Suprapubic skin (tissue), 4 donors: ENCODE measurements at regions not wholly inside any gene's neighbourhood (a gene's known extent, or its start where the extent isn't known, plus 50 kb on each side); places are given as distances from the start of the nearest gene placed in this dataset.

Experiments
- DNase-seq, 2 donors: peaks; one replicate each; pipeline ENCODE4 v3.0.0-alpha.2; 2019; ENCODE audit warnings: low spot score in 2 of 2
- H3K27ac ChIP-seq: fragments of 200-600 bp; sonication (generic); one replicate; pipeline ENCODE4 v1.5.1; 2019
- H3K27me3 ChIP-seq: fragments of 200-600 bp; sonication (generic); one replicate; pipeline ENCODE4 v1.5.1; 2019
- H3K36me3 ChIP-seq: fragments of 200-600 bp; sonication (generic); one replicate; pipeline ENCODE4 v1.5.1; 2019
- H3K4me1 ChIP-seq: fragments of 200-600 bp; sonication (generic); one replicate; pipeline ENCODE4 v1.5.1; 2019
- H3K4me3 ChIP-seq: fragments of 200-600 bp; sonication (generic); one replicate; pipeline ENCODE4 v1.5.1; 2019; ENCODE audit warnings: mild to moderate bottlenecking
- H3K9me3 ChIP-seq: fragments of 200-600 bp; sonication (generic); one replicate; pipeline ENCODE4 v1.5.1; 2019
- EP300 ChIP-seq: sonication (generic); formaldehyde crosslinking; IDR thresholded peaks from one replicate; pipeline ENCODE4 v1.6.1; 2017; ENCODE audit warnings: antibody characterized with exemption
- POLR2A ChIP-seq, 2 donors: fragments of 450-650 bp; IDR thresholded peaks; one replicate each; pipeline ENCODE4 v1.6.1; 2017; ENCODE audit warnings: antibody characterized with exemption in 2 of 2, mild to moderate bottlenecking in 2 of 2, moderate library complexity in 2 of 2
- POLR2AphosphoS5 ChIP-seq, 3 donors: sonication (generic); formaldehyde crosslinking; IDR thresholded peaks; one replicate each; pipeline ENCODE4 v1.6.1; 2017; ENCODE audit warnings: antibody characterized with exemption in 3 of 3
- WGBS: methylation state at CpG from one replicate; pipeline ENCODE4 v1.1.5; 2018; 5-methylcytosine and 5-hydroxymethylcytosine counted together
- TF ChIP-seq, protein P1 (sequence below), 2 donors: fragments of 200-600 bp in 1 of 2; fragments of 450-650 bp in 1 of 2; sonication (generic) in 1 of 2; IDR thresholded peaks; one replicate each; pipeline ENCODE4 v1.5.1; 2016 to 2019; ENCODE audit warnings: antibody characterized with exemption in 2 of 2, mild to moderate bottlenecking in 1 of 2, moderate library complexity in 1 of 2

DNA sequence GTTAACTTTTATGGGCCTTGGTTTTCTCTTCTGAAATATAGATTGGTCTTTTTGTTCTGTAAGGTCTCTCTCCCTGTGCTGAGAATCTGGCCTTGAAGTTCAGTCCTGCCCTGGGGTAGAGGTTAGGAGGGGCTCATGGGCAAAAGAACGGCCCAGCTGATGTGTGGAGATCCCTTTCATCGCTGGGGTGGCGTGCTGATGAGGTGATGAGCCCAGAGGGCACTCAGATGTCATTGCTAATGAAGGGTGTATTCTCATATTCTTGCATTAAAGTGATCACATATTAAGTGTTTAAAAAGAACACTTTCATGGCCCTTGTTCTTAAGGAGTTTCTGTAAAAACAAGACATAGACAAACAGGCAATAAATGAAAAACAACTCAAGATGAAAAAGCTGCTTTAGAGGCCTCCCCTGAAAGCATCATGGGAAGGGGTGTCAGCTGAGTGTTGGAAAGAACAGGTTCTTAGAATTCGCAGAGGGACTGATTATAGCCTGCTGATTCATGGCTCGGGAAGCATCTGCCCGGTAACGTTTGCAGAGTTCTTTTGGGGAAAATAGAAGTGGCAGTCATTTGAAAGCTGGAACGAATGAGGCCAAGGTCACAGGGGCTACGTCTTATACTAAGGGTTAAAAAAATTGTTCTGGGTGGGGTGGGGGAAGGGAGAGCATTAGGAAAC, 72.5 kb upstream of the GPR158 start:
- H3K27me3 ChIP-seq: no peaks in the 10 kb centered on the region
- 55% methylated on average over 9 of the region's 9 CpGs for WGBS
- no peak overlapping the region for H3K27ac ChIP-seq
- DNase-seq: no peak
- H3K36me3 ChIP-seq: no peaks in the 10 kb centered on the region
- no peaks in the 10 kb centered on the region for H3K4me1 ChIP-seq
- H3K4me3 ChIP-seq: no peak overlapping the region
- H3K9me3 ChIP-seq: no peaks in the 10 kb centered on the region
- TF ChIP-seq, protein P1, sequence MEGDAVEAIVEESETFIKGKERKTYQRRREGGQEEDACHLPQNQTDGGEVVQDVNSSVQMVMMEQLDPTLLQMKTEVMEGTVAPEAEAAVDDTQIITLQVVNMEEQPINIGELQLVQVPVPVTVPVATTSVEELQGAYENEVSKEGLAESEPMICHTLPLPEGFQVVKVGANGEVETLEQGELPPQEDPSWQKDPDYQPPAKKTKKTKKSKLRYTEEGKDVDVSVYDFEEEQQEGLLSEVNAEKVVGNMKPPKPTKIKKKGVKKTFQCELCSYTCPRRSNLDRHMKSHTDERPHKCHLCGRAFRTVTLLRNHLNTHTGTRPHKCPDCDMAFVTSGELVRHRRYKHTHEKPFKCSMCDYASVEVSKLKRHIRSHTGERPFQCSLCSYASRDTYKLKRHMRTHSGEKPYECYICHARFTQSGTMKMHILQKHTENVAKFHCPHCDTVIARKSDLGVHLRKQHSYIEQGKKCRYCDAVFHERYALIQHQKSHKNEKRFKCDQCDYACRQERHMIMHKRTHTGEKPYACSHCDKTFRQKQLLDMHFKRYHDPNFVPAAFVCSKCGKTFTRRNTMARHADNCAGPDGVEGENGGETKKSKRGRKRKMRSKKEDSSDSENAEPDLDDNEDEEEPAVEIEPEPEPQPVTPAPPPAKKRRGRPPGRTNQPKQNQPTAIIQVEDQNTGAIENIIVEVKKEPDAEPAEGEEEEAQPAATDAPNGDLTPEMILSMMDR (IDR thresholded peaks at IDR 0.05): no peak

DNA sequence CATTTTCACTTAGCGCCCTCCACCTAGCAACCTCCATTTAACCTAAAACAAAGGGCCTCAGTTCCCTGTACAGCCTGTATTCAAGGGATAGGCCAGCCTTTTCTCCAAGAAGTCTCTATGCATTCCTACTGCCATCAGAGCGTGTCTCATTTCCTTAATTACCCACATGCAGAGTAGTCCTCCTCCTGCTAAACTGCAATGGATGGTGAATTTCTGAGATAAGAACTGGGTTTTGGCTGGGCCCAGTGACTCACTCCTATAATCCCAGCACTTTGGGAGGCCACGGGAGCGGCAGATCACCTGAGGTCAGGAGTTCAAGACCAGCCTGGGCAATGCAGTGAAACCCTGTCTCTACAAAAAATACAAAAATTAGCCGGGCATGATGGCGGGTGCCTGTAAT, 71.1 kb upstream of the GPR158 start:
- DNase-seq: no peak
- no peak overlapping the region for H3K27ac ChIP-seq
- H3K4me3 ChIP-seq: no peak overlapping the region
- no peaks in the 10 kb centered on the region for H3K36me3 ChIP-seq
- no peaks in the 10 kb centered on the region for H3K27me3 ChIP-seq
- TF ChIP-seq EP300: no peak
- no peak for TF ChIP-seq POLR2A (IDR thresholded peaks at IDR 0.05)
- TF ChIP-seq, protein P1 (IDR thresholded peaks at IDR 0.05): no peak
- no peak for TF ChIP-seq POLR2AphosphoS5 (IDR thresholded peaks at IDR 0.05)
- H3K4me1 ChIP-seq: no peaks in the 10 kb centered on the region
- no peaks in the 10 kb centered on the region for H3K9me3 ChIP-seq
- WGBS: 94% methylated on average over 6 of the region's 6 CpGs

DNA sequence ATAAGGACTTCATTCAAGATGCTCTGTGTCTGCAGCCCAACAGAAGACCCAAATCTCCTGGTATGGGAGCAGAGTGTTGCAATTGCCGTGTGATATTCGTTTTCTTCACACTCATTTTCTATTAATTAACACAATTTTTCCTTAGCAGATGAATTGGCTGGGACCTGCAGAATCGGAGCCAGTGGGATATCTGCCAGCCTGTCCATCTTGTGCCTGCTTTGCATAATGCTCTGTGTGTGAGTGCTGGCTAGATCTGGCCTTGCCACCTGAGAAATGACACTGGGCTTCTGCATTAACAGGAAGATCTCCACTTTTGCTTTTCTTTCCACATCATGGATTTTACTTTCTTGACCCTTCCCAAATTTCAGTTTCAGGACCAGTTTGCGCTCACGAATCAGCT, 70.4 kb upstream of the GPR158 start:
- no peak for DNase-seq
- H3K27ac ChIP-seq: no peak overlapping the region
- TF ChIP-seq EP300 (no peak), POLR2AphosphoS5 (IDR thresholded peaks at IDR 0.05) (no peak), POLR2A (IDR thresholded peaks at IDR 0.05) (no peak)
- TF ChIP-seq, protein P1 (IDR thresholded peaks at IDR 0.05): no peak
- WGBS: 55% methylated on average over 5 of the region's 5 CpGs
- no peak overlapping the region for H3K4me3 ChIP-seq
- H3K27me3 ChIP-seq: no peaks in the 10 kb centered on the region
- no peaks in the 10 kb centered on the region for H3K4me1 ChIP-seq
- H3K9me3 ChIP-seq: no peaks in the 10 kb centered on the region
- no peaks in the 10 kb centered on the region for H3K36me3 ChIP-seq

DNA sequence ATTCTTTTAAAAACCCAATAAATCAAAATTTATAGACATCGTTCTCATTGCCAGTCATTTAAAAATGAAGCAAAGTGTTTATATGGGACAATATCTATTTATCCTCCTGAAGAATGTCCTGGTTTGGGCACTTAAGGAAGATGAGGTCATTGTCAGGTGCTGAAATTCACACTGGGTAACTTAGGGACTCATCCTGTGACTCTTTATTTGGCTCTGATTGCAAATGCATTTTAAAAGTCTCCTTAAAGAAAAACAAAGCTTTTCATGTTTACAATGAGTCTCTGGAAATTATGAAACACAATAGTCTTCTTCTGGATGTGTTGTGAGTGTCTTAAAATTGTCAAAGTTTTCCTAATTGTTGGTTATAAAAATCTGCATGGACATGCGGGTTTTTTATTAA, 69.5 kb upstream of the GPR158 start:
- H3K36me3 ChIP-seq: no peaks in the 10 kb centered on the region
- H3K27me3 ChIP-seq: no peaks in the 10 kb centered on the region
- no peak overlapping the region for H3K27ac ChIP-seq
- no peak for DNase-seq
- no peak for TF ChIP-seq POLR2A (IDR thresholded peaks at IDR 0.05)
- TF ChIP-seq EP300: no peak
- TF ChIP-seq, protein P1 (IDR thresholded peaks at IDR 0.05): no peak
- TF ChIP-seq POLR2AphosphoS5 (IDR thresholded peaks at IDR 0.05): no peak
- WGBS: 59% methylated on average over 2 of the region's 2 CpGs
- H3K4me3 ChIP-seq: no peak overlapping the region
- H3K4me1 ChIP-seq: no peaks in the 10 kb centered on the region
- no peaks in the 10 kb centered on the region for H3K9me3 ChIP-seq

DNA sequence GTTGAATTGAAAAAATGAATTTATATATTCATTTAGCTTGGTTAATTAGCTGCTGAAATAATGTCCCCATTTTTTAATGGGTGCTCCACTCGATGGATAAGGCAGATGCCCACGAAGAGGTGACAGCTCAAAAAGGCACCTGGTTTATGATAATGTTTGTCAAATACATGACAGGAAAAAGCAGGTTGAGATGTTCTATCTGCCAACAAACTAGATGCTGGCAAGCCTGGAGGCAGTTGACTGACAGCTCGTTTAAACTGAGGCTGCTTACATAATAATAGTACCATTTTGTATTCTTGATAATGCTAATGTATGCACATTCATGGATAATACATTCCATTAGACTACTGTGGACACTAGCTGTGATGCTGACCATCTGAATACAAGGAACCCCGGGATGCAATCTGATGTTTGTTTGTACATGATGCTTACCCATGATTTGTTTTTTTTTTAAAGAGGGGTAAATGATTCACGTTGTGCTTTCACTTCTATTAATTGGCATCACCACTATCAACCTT, 69.0 kb upstream of the GPR158 start:
- Histone ChIP-seq H3K9me3 (no peaks in the 10 kb centered on the region), H3K27ac (no peak overlapping the region), H3K4me1 (no peaks in the 10 kb centered on the region), H3K36me3 (no peaks in the 10 kb centered on the region), H3K27me3 (no peaks in the 10 kb centered on the region), H3K4me3 (no peak overlapping the region)
- no peak for TF ChIP-seq EP300
- no peak for TF ChIP-seq POLR2AphosphoS5 (IDR thresholded peaks at IDR 0.05)
- TF ChIP-seq, protein P1 (IDR thresholded peaks at IDR 0.05): no peak
- no peak for TF ChIP-seq POLR2A (IDR thresholded peaks at IDR 0.05)
- no peak for DNase-seq
- WGBS: 27% methylated on average over 5 of the region's 5 CpGs
